ENCODE measurements at regions not wholly inside any gene's neighbourhood (a gene's known extent, or its start where the extent isn't known, plus 50 kb on each side); places are given as distances from the start of the nearest gene placed in this dataset.
"Not testable (repeated sequence)": the region's sequence is repeated elsewhere in the genome, so short reads cannot be mapped to it uniquely, and the experiment has no call there.

GRCh38 chr17:21470422-21470821 lies 94.3 kb downstream of the KCNJ12 start:
- intact Hi-C loops (cut with DNase I; ENCODE audit: low total_unique reads); H3K27ac ChIP-seq; H3K36me3 ChIP-seq; DNase-seq; H3K4me3 ChIP-seq; H3K27me3 ChIP-seq (replicated peaks in 1 of 7); H3K9me3 ChIP-seq; H3K4me1 ChIP-seq: not testable (repeated sequence)
- WGBS, 5 donors, result 83 to 96% (median 93%) methylated on average over 3 of the region's 3 CpGs

GRCh38 chr17:21470861-21471260 lies 94.7 kb downstream of the KCNJ12 start:
- peaks cover 0 to 10% (median 0%) of the 10 kb centered on the region in 7 donors for H3K27me3 ChIP-seq (replicated peaks in 1 of 7)
- no peaks in the 10 kb centered on the region for H3K4me1 ChIP-seq
- no peaks in the 10 kb centered on the region for H3K9me3 ChIP-seq
- H3K4me3 ChIP-seq, result no peak overlapping the region
- no peak for DNase-seq
- no peaks in the 10 kb centered on the region for H3K36me3 ChIP-seq
- H3K27ac ChIP-seq, result no peak overlapping the region
- TF ChIP-seq CTCF (IDR thresholded peaks at IDR 0.05 in 8 of 11, conservative IDR thresholded peaks at IDR 0.05 in 3 of 11) (no peak), POLR2A (IDR thresholded peaks at IDR 0.05) (no peak), POLR2AphosphoS5 (IDR thresholded peaks at IDR 0.05) (no peak)
- 82 to 94% (median 89%) methylated on average over 1 of the region's 1 CpG for WGBS, 5 donors
- intact Hi-C loops (cut with DNase I; ENCODE audit: low total_unique reads), result no loop called here

GRCh38 chr17:21474815-21475214 lies 98.7 kb downstream of the KCNJ12 start:
- Histone ChIP-seq H3K4me3 (no peak overlapping the region), H3K27me3 (replicated peaks in 1 of 7) (peaks cover 0 to 27% (median 0%) of the 10 kb centered on the region in 7 donors), H3K4me1 (no peaks in the 10 kb centered on the region), H3K36me3 (no peaks in the 10 kb centered on the region), H3K9me3 (peaks cover 0 to 29% (median 17%) of the 10 kb centered on the region in 8 donors), H3K27ac (no peak overlapping the region)
- DNase-seq, result no peak
- WGBS, 5 donors, result 77 to 88% (median 83%) methylated on average over 5 of the region's 5 CpGs
- no peak for TF ChIP-seq POLR2A (IDR thresholded peaks at IDR 0.05)
- no peak for TF ChIP-seq CTCF (IDR thresholded peaks at IDR 0.05 in 8 of 11, conservative IDR thresholded peaks at IDR 0.05 in 3 of 11)
- no peak for TF ChIP-seq POLR2AphosphoS5 (IDR thresholded peaks at IDR 0.05)
- intact Hi-C loops (cut with DNase I; ENCODE audit: low total_unique reads), result no loop called here

GRCh38 chr17:21475571-21475970 lies 99.4 kb downstream of the KCNJ12 start:
- no peaks in the 10 kb centered on the region for H3K36me3 ChIP-seq
- no peaks in the 10 kb centered on the region for H3K4me1 ChIP-seq
- H3K4me3 ChIP-seq, result no peak overlapping the region
- peaks cover 0 to 34% (median 0%) of the 10 kb centered on the region in 7 donors for H3K27me3 ChIP-seq (replicated peaks in 1 of 7)
- WGBS, 5 donors, result 77 to 85% (median 84%) methylated on average over 8 of the region's 8 CpGs
- no peak for TF ChIP-seq POLR2A (IDR thresholded peaks at IDR 0.05)
- TF ChIP-seq POLR2AphosphoS5 (IDR thresholded peaks at IDR 0.05), result no peak
- no peak for TF ChIP-seq CTCF (IDR thresholded peaks at IDR 0.05 in 8 of 11, conservative IDR thresholded peaks at IDR 0.05 in 3 of 11)
- peaks cover 0 to 29% (median 17%) of the 10 kb centered on the region in 8 donors for H3K9me3 ChIP-seq
- no peak for DNase-seq
- intact Hi-C loops (cut with DNase I; ENCODE audit: low total_unique reads), result no loop called here
- no peak overlapping the region for H3K27ac ChIP-seq

GRCh38 chr17:21476867-21477266 lies 100.7 kb downstream of the KCNJ12 start:
- TF ChIP-seq POLR2AphosphoS5 (IDR thresholded peaks at IDR 0.05) (no peak), CTCF (IDR thresholded peaks at IDR 0.05 in 8 of 11, conservative IDR thresholded peaks at IDR 0.05 in 3 of 11) (no peak), POLR2A (IDR thresholded peaks at IDR 0.05) (no peak)
- intact Hi-C loops (cut with DNase I; ENCODE audit: low total_unique reads), result no loop called here
- peaks cover 0 to 37% (median 0%) of the 10 kb centered on the region in 7 donors for H3K27me3 ChIP-seq (replicated peaks in 1 of 7)
- H3K36me3 ChIP-seq, result no peaks in the 10 kb centered on the region
- DNase-seq, result no peak
- H3K27ac ChIP-seq, result no peak overlapping the region
- H3K4me1 ChIP-seq, result no peaks in the 10 kb centered on the region
- WGBS, 5 donors, result 79 to 98% (median 90%) methylated on average over 10 to 11 of the region's 11 CpGs
- H3K9me3 ChIP-seq, result peaks cover 0 to 29% (median 17%) of the 10 kb centered on the region in 8 donors
- no peak overlapping the region for H3K4me3 ChIP-seq
